ENCODE measurements at regions not wholly inside any gene's neighbourhood (a gene's known extent, or its start where the extent isn't known, plus 50 kb on each side); places are given as distances from the start of the nearest gene placed in this dataset.
"Not testable (repeated sequence)": the region's sequence is repeated elsewhere in the genome, so short reads cannot be mapped to it uniquely, and the experiment has no call there.

- no peak for FAIRE-seq
Measured at GRCh38 chr2:212766921-212767320, 228.3 kb upstream of the ERBB4 start.

- no peak for FAIRE-seq
Measured at GRCh38 chr2:212752730-212753351, 214.2 kb upstream of the ERBB4 start.

GRCh38 chr2:212745359-212745758, 206.8 kb upstream of the ERBB4 start:
- no peak for FAIRE-seq

- no peak for FAIRE-seq
Measured at GRCh38 chr2:212737392-212738172, 199.0 kb upstream of the ERBB4 start.

GRCh38 chr2:212736385-212736726, 197.8 kb upstream of the ERBB4 start:
- no peak for FAIRE-seq

- FAIRE-seq: peak; percentile 33
Measured at GRCh38 chr2:212733273-212733672, 194.7 kb upstream of the ERBB4 start.

GRCh38 chr2:212732860-212733259, 194.3 kb upstream of the ERBB4 start:
- FAIRE-seq: no peak

GRCh38 chr2:212730994-212731393, 192.4 kb upstream of the ERBB4 start:
- FAIRE-seq: no peak

GRCh38 chr2:212728717-212729116, 190.1 kb upstream of the ERBB4 start:
- FAIRE-seq: no peak

- no peak for FAIRE-seq
Measured at GRCh38 chr2:212727751-212728150, 189.1 kb upstream of the ERBB4 start.

- no peak for FAIRE-seq
Measured at GRCh38 chr2:212726403-212726802, 187.8 kb upstream of the ERBB4 start.

- FAIRE-seq: no peak
Measured at GRCh38 chr2:212725180-212725579, 186.6 kb upstream of the ERBB4 start.

- FAIRE-seq: no peak
Measured at GRCh38 chr2:212723226-212723625, 184.6 kb upstream of the ERBB4 start.

- no peak for FAIRE-seq
Measured at GRCh38 chr2:212722046-212722445, 183.4 kb upstream of the ERBB4 start.

GRCh38 chr2:212721026-212721451, 182.4 kb upstream of the ERBB4 start:
- FAIRE-seq: no peak

GRCh38 chr2:212715411-212715810, 176.8 kb upstream of the ERBB4 start:
- FAIRE-seq: not testable (repeated sequence)

- no peak for FAIRE-seq
Measured at GRCh38 chr2:212713681-212714080, 175.1 kb upstream of the ERBB4 start.

- no peak for FAIRE-seq
Measured at GRCh38 chr2:212712991-212713390, 174.4 kb upstream of the ERBB4 start.

- FAIRE-seq: no peak
Measured at GRCh38 chr2:212712466-212712865, 173.9 kb upstream of the ERBB4 start.

- no peak for FAIRE-seq
Measured at GRCh38 chr2:212711856-212712255, 173.3 kb upstream of the ERBB4 start.

- no peak for FAIRE-seq
Measured at GRCh38 chr2:212709280-212709679, 170.7 kb upstream of the ERBB4 start.

GRCh38 chr2:212708355-212708754, 169.8 kb upstream of the ERBB4 start:
- FAIRE-seq: no peak

- FAIRE-seq: no peak
Measured at GRCh38 chr2:212695426-212695825, 156.8 kb upstream of the ERBB4 start.

- no peak for FAIRE-seq
Measured at GRCh38 chr2:212694398-212694797, 155.8 kb upstream of the ERBB4 start.

GRCh38 chr2:212692466-212692865, 153.9 kb upstream of the ERBB4 start:
- no peak for FAIRE-seq

All from islet of Langerhans (tissue), 1 donor.